ENCODE measurements at regions not wholly inside any gene's neighbourhood (a gene's known extent, or its start where the extent isn't known, plus 50 kb on each side); places are given as distances from the start of the nearest gene placed in this dataset.

- no peak for DNase-seq (ENCODE audit: low spot score)
Observed at GRCh38 chr2:120852200-120852815, 116.6 kb downstream of the GLI2 start.

GRCh38 chr2:120853306-120854013, 117.8 kb downstream of the GLI2 start:
- no peak for DNase-seq (ENCODE audit: low spot score)

GRCh38 chr2:120854014-120854620, 118.4 kb downstream of the GLI2 start:
- no peak for DNase-seq (ENCODE audit: low spot score)

- DNase-seq (ENCODE audit: low spot score), result no peak
Observed at GRCh38 chr2:120854766-120855530, 119.3 kb downstream of the GLI2 start.

GRCh38 chr2:120855855-120856405, 120.3 kb downstream of the GLI2 start:
- no peak for DNase-seq (ENCODE audit: low spot score)

- DNase-seq (ENCODE audit: low spot score), result no peak
Observed at GRCh38 chr2:120856421-120856862, 120.8 kb downstream of the GLI2 start.

- no peak for DNase-seq (ENCODE audit: low spot score)
Observed at GRCh38 chr2:120857422-120857821, 121.8 kb downstream of the GLI2 start.

GRCh38 chr2:120857931-120858330, 122.3 kb downstream of the GLI2 start:
- DNase-seq (ENCODE audit: low spot score), result no peak

GRCh38 chr2:120858361-120859106, 122.9 kb downstream of the GLI2 start:
- no peak for DNase-seq (ENCODE audit: low spot score)

- no peak for DNase-seq (ENCODE audit: low spot score)
Observed at GRCh38 chr2:120859128-120859527, 123.5 kb downstream of the GLI2 start.

GRCh38 chr2:120859814-120860578, 124.3 kb downstream of the GLI2 start:
- DNase-seq (ENCODE audit: low spot score), result no peak

GRCh38 chr2:120860579-120860922, 124.9 kb downstream of the GLI2 start:
- DNase-seq (ENCODE audit: low spot score), result no peak

GRCh38 chr2:120861191-120861575, 125.5 kb downstream of the GLI2 start:
- DNase-seq (ENCODE audit: low spot score), result no peak

- DNase-seq (ENCODE audit: low spot score), result no peak
Observed at GRCh38 chr2:120861576-120862191, 126.0 kb downstream of the GLI2 start.

GRCh38 chr2:120862201-120863060, 126.8 kb downstream of the GLI2 start:
- no peak for DNase-seq (ENCODE audit: low spot score)

GRCh38 chr2:120863146-120863545, 127.5 kb downstream of the GLI2 start:
- DNase-seq (ENCODE audit: low spot score), result no peak

- DNase-seq (ENCODE audit: low spot score), result no peak
Observed at GRCh38 chr2:120863661-120864320, 128.1 kb downstream of the GLI2 start.

- DNase-seq (ENCODE audit: low spot score), result no peak
Observed at GRCh38 chr2:120864981-120865380, 129.3 kb downstream of the GLI2 start.

GRCh38 chr2:120865656-120866055, 130.0 kb downstream of the GLI2 start:
- no peak for DNase-seq (ENCODE audit: low spot score)
